ENCODE measurements at regions not wholly inside any gene's neighbourhood (a gene's known extent, or its start where the extent isn't known, plus 50 kb on each side); places are given as distances from the start of the nearest gene placed in this dataset.
A peak's percentile ranks its signal among the peaks of the same experiment; 100 is the strongest.

DNA sequence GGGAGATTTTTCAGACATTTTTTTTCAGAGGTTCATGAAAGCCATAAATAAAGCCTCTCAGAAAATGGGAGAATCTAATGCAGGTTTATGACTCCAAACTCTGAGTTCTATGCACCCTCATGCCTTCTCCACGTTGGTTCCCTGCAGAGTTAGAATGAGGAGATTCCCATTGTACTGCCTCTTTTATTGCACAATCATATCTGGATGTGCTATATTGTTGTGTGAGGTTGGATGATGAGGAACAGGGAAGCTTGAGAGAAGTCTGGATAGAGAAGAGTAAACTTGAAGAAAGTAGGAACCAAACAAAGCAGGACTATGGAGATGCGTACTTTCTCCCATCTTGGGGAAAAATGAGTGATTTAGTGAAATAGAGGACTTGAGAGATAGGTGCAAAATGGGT lies 178.8 kb downstream of the PDCD6IP start:
- TF ChIP-seq CTCF (IDR thresholded peaks at IDR 0.05), result no peak
- TF ChIP-seq EZH2 (IDR thresholded peaks at IDR 0.05; ENCODE audit: borderline replicate concordance, insufficient read depth, low read depth, low read length, poor library complexity, severe bottlenecking), result no peak
- no peak overlapping the region for H3K4me3 ChIP-seq (ENCODE audit: control extremely low read depth in 1 of 5, extremely low read depth in 1 of 5, insufficient read depth in 1 of 5, low read depth in 2 of 5, low read length in 4 of 5)
- no peaks in the 10 kb centered on the region for H3K4me1 ChIP-seq (ENCODE audit: control insufficient read depth in 2 of 2, insufficient read depth in 2 of 2, low read length in 2 of 2)
- H2AFZ ChIP-seq (ENCODE audit: insufficient read depth, low read depth, low read length, poor library complexity, severe bottlenecking), result no peak overlapping the region
- Mint-ChIP-seq H3K4me1 (no peaks in the 10 kb centered on the region), H3K9me3 (ENCODE audit: insufficient read depth) (no peaks in the 10 kb centered on the region), H3K27ac (no peak overlapping the region), H3K4me3 (no peak overlapping the region), H3K27me3 (peaks cover 4% of the 10 kb centered on the region)
- no peak overlapping the region for H3K9ac ChIP-seq (ENCODE audit: low read length)
- no peaks in the 10 kb centered on the region for H3K9me3 ChIP-seq (ENCODE audit: control extremely low read depth in 1 of 3, control insufficient read depth in 2 of 3, insufficient read depth in 1 of 3, low read length in 2 of 3)
- no peak overlapping the region for H3K27ac ChIP-seq (ENCODE audit: low read length in 2 of 2)
- 86% methylated on average over 1 of the region's 2 CpGs for WGBS (ENCODE audit: insufficient coverage)
- ChIA-PET CTCF (no interaction called here), POLR2A (no interaction called here)
- no peaks in the 10 kb centered on the region for H4K20me1 ChIP-seq (ENCODE audit: control insufficient read depth, insufficient read depth, low read length, poor library complexity, severe bottlenecking)
- no peaks in the 10 kb centered on the region for H3K79me2 ChIP-seq (ENCODE audit: control insufficient read depth, insufficient read depth, low read length)
- DNase-seq (no peak), ATAC-seq (ENCODE audit: low read depth) (no peak)
- H3K4me2 ChIP-seq (replicated peaks; ENCODE audit: low read depth, low read length, poor library complexity, severe bottlenecking), result no peak overlapping the region
- H3K27me3 ChIP-seq (replicated peaks in 1 of 4; ENCODE audit: control extremely low read depth in 1 of 4, control insufficient read depth in 3 of 4, insufficient read depth in 4 of 4, low read length in 3 of 4), result no peaks in the 10 kb centered on the region
- intact Hi-C loops (cut with micrococcal nuclease), result no loop called here
- H3K36me3 ChIP-seq (replicated peaks in 1 of 2; ENCODE audit: control extremely low read depth in 1 of 2, control insufficient read depth in 1 of 2, extremely low read depth in 1 of 2, insufficient read depth in 2 of 2, low read length in 1 of 2), result no peaks in the 10 kb centered on the region

GRCh38 chr3:33980252-33980651 lies 181.8 kb downstream of the PDCD6IP start:
- H3K4me1 Mint-ChIP-seq, result peaks cover under 1% of the 10 kb centered on the region
- Histone ChIP-seq H3K9ac (ENCODE audit: low read length) (no peak overlapping the region), H3K79me2 (ENCODE audit: control insufficient read depth, insufficient read depth, low read length) (no peaks in the 10 kb centered on the region), H3K4me3 (ENCODE audit: control extremely low read depth in 1 of 5, extremely low read depth in 1 of 5, insufficient read depth in 1 of 5, low read depth in 2 of 5, low read length in 4 of 5) (no peak overlapping the region), H3K4me2 (replicated peaks; ENCODE audit: low read depth, low read length, poor library complexity, severe bottlenecking) (no peak overlapping the region), H2AFZ (ENCODE audit: insufficient read depth, low read depth, low read length, poor library complexity, severe bottlenecking) (no peak overlapping the region), H3K36me3 (replicated peaks in 1 of 2; ENCODE audit: control extremely low read depth in 1 of 2, control insufficient read depth in 1 of 2, extremely low read depth in 1 of 2, insufficient read depth in 2 of 2, low read length in 1 of 2) (no peaks in the 10 kb centered on the region), H3K9me3 (ENCODE audit: control extremely low read depth in 1 of 3, control insufficient read depth in 2 of 3, insufficient read depth in 1 of 3, low read length in 2 of 3) (no peaks in the 10 kb centered on the region), H4K20me1 (ENCODE audit: control insufficient read depth, insufficient read depth, low read length, poor library complexity, severe bottlenecking) (no peaks in the 10 kb centered on the region), H3K4me1 (ENCODE audit: control insufficient read depth in 2 of 2, insufficient read depth in 2 of 2, low read length in 2 of 2) (no peaks in the 10 kb centered on the region), H3K27me3 (replicated peaks in 1 of 4; ENCODE audit: control extremely low read depth in 1 of 4, control insufficient read depth in 3 of 4, insufficient read depth in 4 of 4, low read length in 3 of 4) (no peaks in the 10 kb centered on the region), H3K27ac (ENCODE audit: low read length in 2 of 2) (no peak overlapping the region)
- whole genome bisulfite sequencing (ENCODE audit: insufficient coverage), result 63% methylated on average over 3 of the region's 3 CpGs
- ATAC-seq (ENCODE audit: low read depth) (no peak), DNase-seq (peak; percentile 6)
- no peaks in the 10 kb centered on the region for H3K9me3 Mint-ChIP-seq (ENCODE audit: insufficient read depth)
- ChIA-PET CTCF (interaction anchor here (1.1 to 1.4 kb wide), 2 partner anchors 47 to 1928 kb away, joined by 3 to 12 read pairs; no protein-coding TSS in a partner anchor), POLR2A (no interaction called here)
- no peak overlapping the region for H3K27ac Mint-ChIP-seq
- intact Hi-C loops (cut with micrococcal nuclease), result no loop called here
- no peaks in the 10 kb centered on the region for H3K27me3 Mint-ChIP-seq
- no peak overlapping the region for H3K4me3 Mint-ChIP-seq
- TF ChIP-seq CTCF (IDR thresholded peaks at IDR 0.05) (no peak), EZH2 (IDR thresholded peaks at IDR 0.05; ENCODE audit: borderline replicate concordance, insufficient read depth, low read depth, low read length, poor library complexity, severe bottlenecking) (no peak)
